ENCODE measurements at regions not wholly inside any gene's neighbourhood (a gene's known extent, or its start where the extent isn't known, plus 50 kb on each side); places are given as distances from the start of the nearest gene placed in this dataset.

DNA sequence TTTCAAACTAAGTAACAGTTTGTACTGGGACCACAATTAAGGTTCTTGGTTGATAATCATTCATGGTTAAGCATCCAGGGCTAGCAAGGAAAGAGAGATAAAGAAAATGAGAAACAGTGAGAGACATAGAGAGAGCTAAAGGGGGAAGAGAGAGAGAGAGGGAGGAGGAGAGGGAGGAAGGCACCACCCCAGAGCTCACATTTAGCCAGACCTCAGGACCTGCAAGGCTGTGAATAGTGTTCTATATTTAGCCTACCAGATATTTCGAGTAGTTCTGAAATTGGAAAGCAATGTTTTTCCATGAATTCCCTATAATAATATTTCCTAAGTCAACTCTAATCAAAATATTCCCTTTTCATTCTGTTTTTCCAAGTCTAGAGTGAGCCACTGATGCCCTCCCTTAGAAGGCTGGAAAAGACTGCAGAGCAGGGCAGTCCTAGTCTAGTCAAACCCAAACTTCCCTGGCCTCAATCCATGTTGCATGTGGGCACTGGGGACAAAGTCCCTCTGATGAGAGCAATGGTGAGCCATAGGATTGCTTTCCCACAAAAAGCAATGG is 119.4 kb upstream of the INHBA start:
- TF ChIP-seq CTCF (IDR thresholded peaks at IDR 0.05) (no peak), POLR2A (IDR thresholded peaks at IDR 0.05) (no peak), EP300 (IDR thresholded peaks at IDR 0.05) (no peak)

Data from ovary (tissue), 3 donors.